Suppressor macrophage (primary cell): ENCODE measurements at regions not wholly inside any gene's neighbourhood (a gene's known extent, or its start where the extent isn't known, plus 50 kb on each side); places are given as distances from the start of the nearest gene placed in this dataset.
"Not testable (repeated sequence)": the region's sequence is repeated elsewhere in the genome, so short reads cannot be mapped to it uniquely, and the experiment has no call there.

Experiments
- DNase-seq, 4 experiments: peaks; one replicate each; pipeline ENCODE4 v3.0.0-alpha.2; 2020 to 2022

- no peak for DNase-seq
Measured at GRCh38 chr16:8047736-8048135, 542.6 kb downstream of the TMEM114 start.

- no peak for DNase-seq
Measured at GRCh38 chr16:8044796-8045195, 545.5 kb downstream of the TMEM114 start.

- no peak for DNase-seq
Measured at GRCh38 chr16:8032406-8032805, 557.9 kb downstream of the TMEM114 start.

GRCh38 chr16:8030004-8030403, 560.3 kb downstream of the TMEM114 start:
- DNase-seq = not testable (repeated sequence)

- peak in 2 of 4 experiments; percentile 2 for DNase-seq
Measured at GRCh38 chr16:8026450-8026849, 563.9 kb downstream of the TMEM114 start.

- DNase-seq = no peak
Measured at GRCh38 chr16:8023326-8023725, 567.0 kb downstream of the TMEM114 start.

- no peak for DNase-seq
Measured at GRCh38 chr16:8005096-8005860, 585.0 kb downstream of the TMEM114 start.

- DNase-seq = no peak
Measured at GRCh38 chr16:7998789-7999453, 591.4 kb downstream of the TMEM114 start.

GRCh38 chr16:7997966-7998365, 592.3 kb downstream of the TMEM114 start:
- no peak for DNase-seq

- no peak for DNase-seq
Measured at GRCh38 chr16:7992616-7993015, 597.7 kb downstream of the TMEM114 start.

GRCh38 chr16:7990626-7991260, 599.6 kb downstream of the TMEM114 start:
- DNase-seq = no peak

GRCh38 chr16:7983676-7984075, 606.6 kb downstream of the TMEM114 start:
- DNase-seq = no peak

GRCh38 chr16:7980133-7980483, 610.2 kb downstream of the TMEM114 start:
- no peak for DNase-seq

- DNase-seq = no peak
Measured at GRCh38 chr16:7979448-7980132, 610.7 kb downstream of the TMEM114 start.

- no peak for DNase-seq
Measured at GRCh38 chr16:7976563-7976962, 613.7 kb downstream of the TMEM114 start.

- DNase-seq = no peak
Measured at GRCh38 chr16:7976125-7976524, 614.2 kb downstream of the TMEM114 start.

- DNase-seq = no peak
Measured at GRCh38 chr16:7967996-7968509, 622.3 kb downstream of the TMEM114 start.

GRCh38 chr16:7964744-7965143, 625.6 kb downstream of the TMEM114 start:
- DNase-seq = no peak

GRCh38 chr16:7964167-7964566, 626.1 kb downstream of the TMEM114 start:
- no peak for DNase-seq

GRCh38 chr16:7962091-7962879, 628.0 kb downstream of the TMEM114 start:
- DNase-seq = no peak

- no peak for DNase-seq
Measured at GRCh38 chr16:7957151-7957550, 624.5 kb downstream of the RBFOX1 start.

GRCh38 chr16:7953360-7953759, 620.7 kb downstream of the RBFOX1 start:
- DNase-seq = no peak
